ENCODE measurements at regions not wholly inside any gene's neighbourhood (a gene's known extent, or its start where the extent isn't known, plus 50 kb on each side); places are given as distances from the start of the nearest gene placed in this dataset.

DNA sequence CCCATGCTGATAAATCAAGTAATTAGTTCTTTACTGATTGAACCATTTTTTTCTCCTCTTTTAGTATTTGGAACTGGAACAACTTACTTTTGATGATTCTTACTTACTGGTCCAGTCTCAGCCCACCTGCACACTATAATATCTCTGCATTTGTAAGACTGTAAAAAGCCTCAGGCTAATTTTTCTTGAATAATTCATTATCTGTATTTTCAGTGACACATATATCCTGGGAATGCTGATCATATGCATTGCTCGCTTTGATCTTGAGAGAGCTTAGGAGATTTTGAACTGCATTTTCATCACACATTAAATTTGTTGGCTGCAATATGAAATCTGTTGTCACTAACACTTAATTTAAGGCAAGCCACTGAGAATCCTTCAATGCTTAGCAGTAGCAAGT lies 760.6 kb downstream of the EDEM1 start:
- H3K27ac ChIP-seq (ENCODE audit: low read depth, low read length) = no peak overlapping the region
- H3K9me3 ChIP-seq (ENCODE audit: control insufficient read depth in 5 of 5, low read length in 5 of 5) = no peaks in the 10 kb centered on the region
- H3K36me3 ChIP-seq (ENCODE audit: control insufficient read depth in 5 of 5, insufficient read depth in 5 of 5, low read length in 5 of 5) = no peaks in the 10 kb centered on the region

DNA sequence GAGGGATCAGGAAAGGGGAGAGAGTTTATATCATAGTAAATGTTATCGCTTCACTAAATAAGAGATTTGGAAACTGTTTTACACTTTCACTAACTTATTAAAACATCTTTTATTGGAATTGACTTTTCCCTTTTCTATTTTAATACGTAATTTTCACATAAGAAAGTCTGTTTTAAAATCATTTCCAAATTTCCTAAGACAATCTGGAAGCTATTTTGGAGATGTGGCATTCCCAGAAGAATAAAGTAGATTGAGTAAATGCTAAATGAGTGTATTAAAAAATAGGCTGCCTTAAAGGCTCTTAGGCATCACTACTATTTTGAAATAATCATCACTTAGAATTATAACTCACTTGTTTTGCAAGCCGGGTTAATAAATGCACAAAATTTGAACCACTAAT lies 763.5 kb downstream of the EDEM1 start:
- Histone ChIP-seq H3K27me3 (ENCODE audit: control insufficient read depth in 5 of 5, insufficient read depth in 4 of 5, low read length in 5 of 5) (no peaks in the 10 kb centered on the region), H3K4me3 (ENCODE audit: low read depth in 1 of 5, low read length in 5 of 5) (no peak overlapping the region), H3K9ac (ENCODE audit: low read length in 5 of 5) (no peak overlapping the region), H3K9me3 (ENCODE audit: control insufficient read depth in 5 of 5, low read length in 5 of 5) (no peaks in the 10 kb centered on the region), H3K27ac (ENCODE audit: low read depth, low read length) (no peak overlapping the region), H3K4me1 (ENCODE audit: control insufficient read depth in 5 of 5, insufficient read depth in 5 of 5, low read length in 5 of 5) (peaks cover 0 to 7% (median 0%) of the 10 kb centered on the region in 5 donors), H3K36me3 (ENCODE audit: control insufficient read depth in 5 of 5, insufficient read depth in 5 of 5, low read length in 5 of 5) (no peaks in the 10 kb centered on the region)

More for the DNA sequence above, 760.6 kb downstream of the EDEM1 start:
- Histone ChIP-seq H3K9ac (ENCODE audit: low read length in 5 of 5) (no peak overlapping the region), H3K4me1 (ENCODE audit: control insufficient read depth in 5 of 5, insufficient read depth in 5 of 5, low read length in 5 of 5) (peaks cover 0 to 7% (median 0%) of the 10 kb centered on the region in 5 donors), H3K27me3 (ENCODE audit: control insufficient read depth in 5 of 5, insufficient read depth in 4 of 5, low read length in 5 of 5) (no peaks in the 10 kb centered on the region), H3K4me3 (ENCODE audit: low read depth in 1 of 5, low read length in 5 of 5) (no peak overlapping the region)

- no peaks in the 10 kb centered on the region for H3K36me3 ChIP-seq (ENCODE audit: control insufficient read depth in 5 of 5, insufficient read depth in 5 of 5, low read length in 5 of 5)
- no peak overlapping the region for H3K9ac ChIP-seq (ENCODE audit: low read length in 5 of 5)
- peaks cover 0 to 2% (median 0%) of the 10 kb centered on the region in 5 donors for H3K9me3 ChIP-seq (ENCODE audit: control insufficient read depth in 5 of 5, low read length in 5 of 5)
- no peak overlapping the region for H3K27ac ChIP-seq (ENCODE audit: low read depth, low read length)
- no peaks in the 10 kb centered on the region for H3K27me3 ChIP-seq (ENCODE audit: control insufficient read depth in 5 of 5, insufficient read depth in 4 of 5, low read length in 5 of 5)
- peaks cover 0 to 3% (median 0%) of the 10 kb centered on the region in 5 donors for H3K4me1 ChIP-seq (ENCODE audit: control insufficient read depth in 5 of 5, insufficient read depth in 5 of 5, low read length in 5 of 5)
- H3K4me3 ChIP-seq (ENCODE audit: low read depth in 1 of 5, low read length in 5 of 5) = no peak overlapping the region
Observed at GRCh38 chr3:5972586-5972985, 785.1 kb downstream of the EDEM1 start.

DNA sequence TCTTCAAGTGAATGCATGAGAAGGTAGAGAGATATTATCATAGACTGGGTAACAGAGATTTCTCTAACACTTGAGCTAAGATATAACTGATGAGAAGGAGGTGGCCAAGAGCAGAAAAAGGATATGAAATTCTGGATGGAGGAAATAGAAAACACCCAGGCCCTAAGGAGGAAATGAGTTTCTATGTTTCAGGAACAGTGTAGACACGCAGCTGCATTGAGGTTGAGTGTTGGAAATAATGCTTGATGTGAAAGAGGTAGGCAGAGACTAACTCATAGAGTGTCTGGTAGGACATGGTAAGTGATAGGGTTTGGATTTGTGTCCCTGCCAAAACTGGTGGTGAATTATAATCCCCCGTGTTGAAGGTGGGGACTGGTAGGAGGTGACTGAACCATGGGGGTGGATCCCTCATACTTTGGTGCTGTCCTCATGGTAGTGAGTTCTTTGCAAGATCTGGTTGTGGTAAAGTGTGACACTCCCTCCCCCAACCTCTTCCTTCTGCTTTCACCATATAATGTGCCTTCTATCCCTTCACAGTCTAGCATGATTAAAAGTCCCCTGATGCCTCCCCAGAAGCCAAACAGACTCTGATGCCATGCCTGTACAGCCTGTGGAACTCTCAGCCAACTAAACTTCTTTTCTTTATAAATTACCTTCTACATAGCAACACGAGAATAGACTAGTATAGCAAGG lies 787.3 kb downstream of the EDEM1 start:
- H3K9ac ChIP-seq (ENCODE audit: low read length in 5 of 5) = no peak overlapping the region
- no peaks in the 10 kb centered on the region for H3K36me3 ChIP-seq (ENCODE audit: control insufficient read depth in 5 of 5, insufficient read depth in 5 of 5, low read length in 5 of 5)
- H3K27me3 ChIP-seq (ENCODE audit: control insufficient read depth in 5 of 5, insufficient read depth in 4 of 5, low read length in 5 of 5) = no peaks in the 10 kb centered on the region
- peaks cover 0 to 3% (median 0%) of the 10 kb centered on the region in 5 donors for H3K4me1 ChIP-seq (ENCODE audit: control insufficient read depth in 5 of 5, insufficient read depth in 5 of 5, low read length in 5 of 5)
- H3K9me3 ChIP-seq (ENCODE audit: control insufficient read depth in 5 of 5, low read length in 5 of 5) = peaks cover 0 to 2% (median 0%) of the 10 kb centered on the region in 5 donors
- H3K4me3 ChIP-seq (ENCODE audit: low read depth in 1 of 5, low read length in 5 of 5) = peak overlapping the region in 1 of 5 donors; percentile 4
- H3K27ac ChIP-seq (ENCODE audit: low read depth, low read length) = no peak overlapping the region

DNA sequence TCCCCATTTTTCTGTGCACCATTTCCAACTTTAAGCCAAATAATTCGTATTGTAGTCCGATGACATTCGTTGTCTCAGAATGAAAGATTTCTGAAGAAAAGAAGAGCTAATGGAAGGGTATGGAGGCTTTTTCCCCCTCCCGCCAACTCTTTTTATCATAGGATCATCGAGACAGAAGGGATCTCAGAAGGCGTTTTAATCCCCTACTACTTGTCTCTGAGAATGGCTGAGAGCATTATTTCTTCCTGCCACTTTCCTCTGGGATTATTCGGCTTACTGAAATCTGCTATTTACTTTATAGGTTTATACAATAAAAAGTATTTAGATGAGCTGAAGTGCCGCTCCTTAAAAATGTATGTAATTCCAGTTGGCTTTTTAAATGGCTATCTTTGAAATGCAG lies 789.8 kb downstream of the EDEM1 start:
- Histone ChIP-seq H3K9ac (ENCODE audit: low read length in 5 of 5) (no peak overlapping the region), H3K36me3 (ENCODE audit: control insufficient read depth in 5 of 5, insufficient read depth in 5 of 5, low read length in 5 of 5) (no peaks in the 10 kb centered on the region), H3K9me3 (ENCODE audit: control insufficient read depth in 5 of 5, low read length in 5 of 5) (peaks cover 0 to 6% (median 2%) of the 10 kb centered on the region in 5 donors), H3K4me1 (ENCODE audit: control insufficient read depth in 5 of 5, insufficient read depth in 5 of 5, low read length in 5 of 5) (peaks cover 0 to 3% (median 0%) of the 10 kb centered on the region in 5 donors), H3K27ac (ENCODE audit: low read depth, low read length) (no peak overlapping the region), H3K4me3 (ENCODE audit: low read depth in 1 of 5, low read length in 5 of 5) (no peak overlapping the region), H3K27me3 (ENCODE audit: control insufficient read depth in 5 of 5, insufficient read depth in 4 of 5, low read length in 5 of 5) (no peaks in the 10 kb centered on the region)

GRCh38 chr3:5980475-5980874 lies 793.0 kb downstream of the EDEM1 start:
- H3K36me3 ChIP-seq (ENCODE audit: control insufficient read depth in 5 of 5, insufficient read depth in 5 of 5, low read length in 5 of 5) = no peaks in the 10 kb centered on the region
- no peaks in the 10 kb centered on the region for H3K4me1 ChIP-seq (ENCODE audit: control insufficient read depth in 5 of 5, insufficient read depth in 5 of 5, low read length in 5 of 5)
- H3K9ac ChIP-seq (ENCODE audit: low read length in 5 of 5) = no peak overlapping the region
- H3K9me3 ChIP-seq (ENCODE audit: control insufficient read depth in 5 of 5, low read length in 5 of 5) = peaks cover 0 to 6% (median 0%) of the 10 kb centered on the region in 5 donors
- H3K4me3 ChIP-seq (ENCODE audit: low read depth in 1 of 5, low read length in 5 of 5) = no peak overlapping the region
- no peak overlapping the region for H3K27ac ChIP-seq (ENCODE audit: low read depth, low read length)
- H3K27me3 ChIP-seq (ENCODE audit: control insufficient read depth in 5 of 5, insufficient read depth in 4 of 5, low read length in 5 of 5) = no peaks in the 10 kb centered on the region

GRCh38 chr3:5994651-5995050 lies 807.1 kb downstream of the EDEM1 start:
- Histone ChIP-seq H3K27ac (ENCODE audit: low read depth, low read length) (no peak overlapping the region), H3K9me3 (ENCODE audit: control insufficient read depth in 5 of 5, low read length in 5 of 5) (no peaks in the 10 kb centered on the region), H3K9ac (ENCODE audit: low read length in 5 of 5) (no peak overlapping the region), H3K36me3 (ENCODE audit: control insufficient read depth in 5 of 5, insufficient read depth in 5 of 5, low read length in 5 of 5) (no peaks in the 10 kb centered on the region), H3K27me3 (ENCODE audit: control insufficient read depth in 5 of 5, insufficient read depth in 4 of 5, low read length in 5 of 5) (no peaks in the 10 kb centered on the region), H3K4me1 (ENCODE audit: control insufficient read depth in 5 of 5, insufficient read depth in 5 of 5, low read length in 5 of 5) (no peaks in the 10 kb centered on the region), H3K4me3 (ENCODE audit: low read depth in 1 of 5, low read length in 5 of 5) (no peak overlapping the region)

GRCh38 chr3:6018456-6018855 lies 830.9 kb downstream of the EDEM1 start:
- Histone ChIP-seq H3K9ac (ENCODE audit: low read length in 5 of 5) (no peak overlapping the region), H3K4me3 (ENCODE audit: low read depth in 1 of 5, low read length in 5 of 5) (no peak overlapping the region), H3K4me1 (ENCODE audit: control insufficient read depth in 5 of 5, insufficient read depth in 5 of 5, low read length in 5 of 5) (no peaks in the 10 kb centered on the region), H3K36me3 (ENCODE audit: control insufficient read depth in 5 of 5, insufficient read depth in 5 of 5, low read length in 5 of 5) (no peaks in the 10 kb centered on the region), H3K9me3 (ENCODE audit: control insufficient read depth in 5 of 5, low read length in 5 of 5) (peaks cover 0 to 13% (median 10%) of the 10 kb centered on the region in 5 donors), H3K27me3 (ENCODE audit: control insufficient read depth in 5 of 5, insufficient read depth in 4 of 5, low read length in 5 of 5) (no peaks in the 10 kb centered on the region), H3K27ac (ENCODE audit: low read depth, low read length) (no peak overlapping the region)

DNA sequence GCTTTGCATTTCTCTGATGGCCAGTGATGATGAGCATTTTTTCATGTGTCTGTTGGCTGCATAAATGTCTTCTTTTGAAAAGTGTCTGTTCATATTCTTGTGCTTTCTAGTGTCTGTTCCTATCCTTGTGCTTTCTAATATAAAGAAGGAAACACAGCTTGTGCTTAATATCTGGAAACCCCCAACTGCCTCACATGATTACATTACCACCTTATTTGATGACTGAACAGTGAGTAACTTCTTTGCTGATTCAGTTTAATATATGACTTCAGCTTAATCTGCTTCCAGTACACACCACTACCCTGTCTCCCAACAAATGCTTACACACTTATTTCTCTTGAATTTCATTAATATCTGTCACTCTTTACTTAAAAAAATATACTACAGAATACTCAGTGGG lies 835.1 kb downstream of the EDEM1 start:
- H3K9ac ChIP-seq (ENCODE audit: low read length in 5 of 5) = no peak overlapping the region
- peaks cover 0 to 6% (median 0%) of the 10 kb centered on the region in 5 donors for H3K36me3 ChIP-seq (ENCODE audit: control insufficient read depth in 5 of 5, insufficient read depth in 5 of 5, low read length in 5 of 5)
- no peaks in the 10 kb centered on the region for H3K27me3 ChIP-seq (ENCODE audit: control insufficient read depth in 5 of 5, insufficient read depth in 4 of 5, low read length in 5 of 5)
- no peaks in the 10 kb centered on the region for H3K4me1 ChIP-seq (ENCODE audit: control insufficient read depth in 5 of 5, insufficient read depth in 5 of 5, low read length in 5 of 5)
- no peak overlapping the region for H3K27ac ChIP-seq (ENCODE audit: low read depth, low read length)
- no peak overlapping the region for H3K4me3 ChIP-seq (ENCODE audit: low read depth in 1 of 5, low read length in 5 of 5)
- peaks cover 0 to 9% (median 3%) of the 10 kb centered on the region in 5 donors for H3K9me3 ChIP-seq (ENCODE audit: control insufficient read depth in 5 of 5, low read length in 5 of 5)

- no peak overlapping the region for H3K9ac ChIP-seq (ENCODE audit: low read length in 5 of 5)
- peaks cover 0 to 9% (median 4%) of the 10 kb centered on the region in 5 donors for H3K9me3 ChIP-seq (ENCODE audit: control insufficient read depth in 5 of 5, low read length in 5 of 5)
- H3K36me3 ChIP-seq (ENCODE audit: control insufficient read depth in 5 of 5, insufficient read depth in 5 of 5, low read length in 5 of 5) = peaks cover 0 to 6% (median 0%) of the 10 kb centered on the region in 5 donors
- H3K27me3 ChIP-seq (ENCODE audit: control insufficient read depth in 5 of 5, insufficient read depth in 4 of 5, low read length in 5 of 5) = no peaks in the 10 kb centered on the region
- no peak overlapping the region for H3K27ac ChIP-seq (ENCODE audit: low read depth, low read length)
- no peak overlapping the region for H3K4me3 ChIP-seq (ENCODE audit: low read depth in 1 of 5, low read length in 5 of 5)
- H3K4me1 ChIP-seq (ENCODE audit: control insufficient read depth in 5 of 5, insufficient read depth in 5 of 5, low read length in 5 of 5) = no peaks in the 10 kb centered on the region
Observed at GRCh38 chr3:6025032-6025431, 835.9 kb upstream of the GRM7 start.
